ENCODE measurements at regions not wholly inside any gene's neighbourhood (a gene's known extent, or its start where the extent isn't known, plus 50 kb on each side); places are given as distances from the start of the nearest gene placed in this dataset.
"Not testable (repeated sequence)": the region's sequence is repeated elsewhere in the genome, so short reads cannot be mapped to it uniquely, and the experiment has no call there.

- TF ChIP-seq CTCF (conservative IDR thresholded peaks at IDR 0.05; ENCODE audit: low read depth, low read length); EZH2 (IDR thresholded peaks at IDR 0.05; ENCODE audit: low read length, unreplicated experiment): not testable (repeated sequence)
These were observed 873.8 kb downstream of the PCDH17 start for GRCh38 chr13:58505262-58505920.
